ENCODE measurements at regions not wholly inside any gene's neighbourhood (a gene's known extent, or its start where the extent isn't known, plus 50 kb on each side); places are given as distances from the start of the nearest gene placed in this dataset.
"Not testable (repeated sequence)": the region's sequence is repeated elsewhere in the genome, so short reads cannot be mapped to it uniquely, and the experiment has no call there.

DNA sequence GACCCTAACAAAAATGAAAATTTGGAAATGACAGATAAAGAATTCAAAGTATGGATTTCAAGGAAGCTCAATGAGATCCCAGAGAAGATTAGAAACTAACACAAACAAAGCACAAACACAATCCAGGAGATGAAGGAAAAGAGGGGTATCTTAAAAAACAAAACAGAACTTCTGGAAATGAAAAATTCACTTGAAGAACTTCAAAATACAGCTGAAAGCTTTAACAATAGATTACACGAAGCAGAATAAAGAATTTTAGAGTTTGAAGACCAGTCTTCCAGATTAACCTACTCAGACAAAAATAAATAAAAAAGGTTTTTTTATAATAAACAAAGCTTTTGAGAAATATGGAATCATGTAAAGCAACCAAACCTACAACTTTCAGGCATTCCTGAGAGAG lies 671.8 kb upstream of the SLC39A10 start:
- no peak for DNase-seq (ENCODE audit: low read depth)

DNA sequence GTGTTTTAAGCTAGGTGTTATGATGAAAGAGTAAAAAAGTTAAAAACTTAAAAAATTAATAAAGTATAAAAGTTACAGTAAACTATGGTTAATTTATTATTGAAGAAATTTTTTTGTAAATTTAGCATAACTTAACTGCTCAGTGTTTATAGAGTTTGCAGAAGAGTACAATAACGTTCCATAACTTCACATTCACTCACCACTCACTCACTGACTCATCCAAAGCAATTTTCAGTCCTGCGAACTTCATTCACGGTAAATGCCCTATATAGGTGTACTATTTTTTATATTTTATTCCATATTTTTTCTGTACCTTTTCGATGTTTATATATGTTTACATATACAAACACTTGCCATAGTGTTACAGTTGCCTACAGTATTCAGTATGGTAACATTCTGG lies 694.8 kb upstream of the SLC39A10 start:
- DNase-seq (ENCODE audit: low read depth): no peak

DNA sequence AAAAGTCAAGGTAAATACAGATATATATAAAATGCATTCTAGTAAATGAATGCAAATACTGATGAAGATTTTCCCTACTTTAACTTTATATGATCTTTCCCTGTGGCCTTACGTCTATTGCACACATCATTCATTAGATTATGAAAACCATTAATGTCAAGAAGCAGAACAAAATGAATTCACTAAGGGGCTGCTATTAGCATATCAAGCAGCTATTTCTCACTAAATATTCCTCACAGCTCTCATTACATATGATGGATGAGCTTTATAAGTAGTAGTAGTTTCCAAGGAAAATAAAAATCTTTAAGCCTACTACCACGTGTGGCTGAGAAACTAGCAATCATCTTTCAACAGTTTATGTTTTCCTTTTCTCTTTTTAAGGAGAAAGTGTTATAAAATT lies 702.8 kb upstream of the SLC39A10 start:
- DNase-seq (ENCODE audit: low read depth): no peak

DNA sequence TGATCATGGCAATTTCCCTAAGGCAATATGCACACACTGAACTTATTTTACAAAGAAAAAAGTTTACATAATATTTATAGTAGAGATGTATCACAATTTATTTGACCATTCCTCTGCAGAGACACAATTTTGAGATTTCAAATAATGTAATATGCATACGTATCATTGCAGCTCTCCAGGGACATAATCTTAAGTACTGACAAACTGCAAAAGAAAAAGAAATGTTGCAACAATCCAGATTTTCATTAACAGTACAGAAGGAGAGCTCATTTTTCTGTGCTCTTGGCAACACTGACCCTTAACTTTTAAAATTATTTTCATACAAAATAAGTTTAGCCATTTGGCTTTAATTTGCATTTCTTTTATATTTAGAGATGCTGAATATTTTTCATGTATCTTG lies 710.2 kb upstream of the SLC39A10 start:
- DNase-seq (ENCODE audit: low read depth): no peak

DNA sequence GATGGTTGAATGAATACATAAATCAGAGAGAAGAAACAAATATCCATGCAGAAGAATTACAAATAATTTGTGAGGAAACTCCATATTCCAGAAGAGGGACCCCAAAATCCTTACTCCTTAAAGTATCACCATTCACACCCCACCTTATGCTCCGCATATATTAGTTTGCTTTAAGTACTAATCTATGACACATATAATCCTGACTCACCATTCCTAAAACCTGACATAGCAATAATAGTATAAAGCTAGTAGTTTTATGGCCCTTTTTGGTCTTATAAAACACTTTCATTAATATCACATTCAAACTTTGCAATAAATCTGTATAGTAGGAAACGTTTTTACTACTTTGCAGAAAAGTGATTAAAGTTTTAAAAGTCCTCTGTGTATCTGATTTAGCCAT lies 719.0 kb upstream of the SLC39A10 start:
- no peak for DNase-seq (ENCODE audit: low read depth)

DNA sequence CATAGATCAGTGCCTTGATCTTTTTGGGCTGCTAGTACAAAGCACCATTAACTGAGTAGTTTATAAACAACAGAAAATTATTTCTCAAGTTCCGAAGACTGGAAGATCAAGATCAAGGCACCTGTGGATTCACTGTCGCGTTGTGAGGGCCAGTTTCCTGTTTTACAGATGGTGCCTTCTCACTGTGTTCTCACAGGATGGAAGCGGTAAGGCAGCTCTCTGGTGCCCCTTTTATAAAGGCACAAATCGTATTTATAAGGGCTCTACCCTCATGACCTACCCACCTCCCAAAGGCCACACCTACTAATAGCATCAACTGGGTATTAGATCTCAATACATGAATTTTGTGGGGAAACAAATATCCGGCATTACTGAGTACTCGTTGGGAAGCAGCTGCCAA lies 729.5 kb upstream of the SLC39A10 start:
- no peak for DNase-seq (ENCODE audit: low read depth)

DNA sequence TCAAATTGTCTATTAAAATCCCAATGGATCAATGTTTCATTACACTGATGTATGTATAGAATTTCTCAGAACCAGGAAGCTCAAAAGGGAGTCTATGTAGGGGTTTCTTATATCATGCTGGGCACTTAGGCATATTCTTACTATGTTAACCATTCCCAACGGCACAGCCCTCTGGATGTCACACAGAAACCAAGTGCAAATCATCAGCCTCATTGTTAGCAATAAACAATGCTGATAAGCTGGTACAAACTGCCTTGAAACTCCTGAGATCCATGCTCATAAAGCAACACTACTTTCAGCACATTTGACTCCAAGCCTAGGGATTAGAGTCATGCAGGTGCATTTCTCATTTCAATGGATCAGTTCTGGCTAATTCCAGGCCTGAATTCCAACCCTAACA lies 730.2 kb upstream of the SLC39A10 start:
- DNase-seq (ENCODE audit: low read depth): no peak

DNA sequence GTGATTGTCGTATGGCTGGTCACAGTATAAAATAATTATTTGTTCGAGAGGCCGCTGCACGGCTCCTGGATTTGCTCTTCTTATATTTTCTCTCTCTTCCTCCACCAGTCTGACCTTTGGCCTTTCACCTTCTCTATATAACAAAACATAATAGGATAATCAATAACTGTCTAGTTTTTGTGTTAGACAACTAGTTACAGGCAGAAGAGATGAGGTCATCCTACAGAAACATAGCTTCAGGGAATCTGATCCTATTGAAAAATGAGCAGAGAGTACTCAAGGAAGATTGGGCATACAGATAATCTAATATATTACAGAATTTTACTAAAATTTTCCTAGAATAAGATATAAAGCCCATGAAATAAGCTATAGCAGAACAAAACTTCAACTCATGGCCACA lies 731.3 kb upstream of the SLC39A10 start:
- DNase-seq (ENCODE audit: low read depth): no peak

DNA sequence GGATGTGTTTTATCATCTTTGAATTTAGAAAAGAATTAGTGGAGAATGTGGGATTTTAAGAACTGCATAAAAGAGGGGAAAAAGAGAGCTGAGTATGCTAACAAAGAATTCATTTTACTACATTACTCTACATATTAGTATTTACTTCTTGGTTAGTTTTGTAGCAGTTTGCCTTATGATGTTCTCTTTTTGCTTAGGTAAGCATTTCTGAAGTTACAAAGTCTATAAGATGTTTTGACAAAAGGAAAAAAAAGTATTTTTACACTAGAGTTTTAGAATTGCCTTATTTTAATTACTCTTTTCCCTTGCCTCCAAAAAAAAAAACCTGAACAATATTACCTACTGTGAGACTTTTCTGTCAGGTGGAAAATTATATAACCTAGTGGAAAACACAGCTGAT lies 739.5 kb upstream of the SLC39A10 start:
- DNase-seq (ENCODE audit: low read depth): no peak

DNA sequence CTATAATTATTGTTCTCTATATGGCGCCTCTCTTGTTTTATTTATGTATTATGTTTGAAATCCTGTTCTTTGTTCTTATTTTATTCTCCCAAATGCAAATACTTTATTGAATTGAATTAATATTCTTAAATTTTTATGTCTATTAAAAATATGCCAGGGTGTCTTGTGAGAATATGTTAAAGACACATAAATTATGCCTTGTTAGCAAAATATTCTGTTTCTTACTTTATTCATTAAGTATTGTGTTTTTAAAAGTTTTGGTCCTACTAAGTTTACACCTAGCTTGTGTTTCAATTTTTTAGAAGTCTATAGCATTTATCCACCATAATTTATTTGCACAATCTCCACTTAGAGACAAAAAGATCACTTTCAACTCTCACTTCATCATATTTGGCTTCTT lies 741.5 kb upstream of the SLC39A10 start:
- DNase-seq (ENCODE audit: low read depth): no peak

DNA sequence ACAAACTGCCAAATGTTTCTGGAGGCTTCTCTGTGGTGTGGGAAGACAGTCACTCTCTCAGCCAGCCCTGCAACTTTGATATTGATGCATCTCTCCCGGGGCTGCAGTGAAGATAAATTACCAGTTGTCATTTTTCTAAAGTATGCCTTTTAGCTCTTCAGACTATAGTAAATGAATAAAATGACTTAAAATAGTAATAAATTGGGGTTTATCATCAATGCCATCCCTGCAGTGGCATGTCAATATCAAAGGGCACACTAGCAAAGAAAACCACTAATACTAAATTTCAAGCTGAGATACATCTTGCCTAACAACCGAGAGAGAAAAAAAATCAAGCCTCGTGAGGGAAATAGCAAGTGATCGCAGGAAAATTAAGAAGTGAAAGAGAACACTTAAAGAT lies 749.5 kb upstream of the SLC39A10 start:
- DNase-seq (ENCODE audit: low read depth): no peak

DNA sequence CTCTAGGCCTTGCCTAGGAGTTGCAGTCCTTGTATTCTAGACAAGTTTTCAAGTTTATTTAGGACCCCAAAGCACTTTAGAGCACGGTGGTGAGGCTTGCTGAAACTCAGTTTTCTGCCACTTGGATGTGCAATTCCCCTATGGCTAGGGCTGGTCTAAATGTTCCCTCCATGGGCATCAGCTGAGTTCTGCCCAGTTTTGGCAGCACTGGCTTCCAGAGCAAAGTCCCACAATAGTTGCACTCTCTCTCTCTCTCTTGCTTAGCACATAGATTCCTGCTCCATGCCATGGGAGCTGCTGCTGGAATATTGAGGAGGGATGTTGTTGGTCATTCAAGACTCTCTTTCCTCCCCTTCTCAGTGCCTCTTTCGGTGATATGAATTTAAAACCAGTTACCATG lies 760.2 kb upstream of the SLC39A10 start:
- no peak for DNase-seq (ENCODE audit: low read depth)

DNA sequence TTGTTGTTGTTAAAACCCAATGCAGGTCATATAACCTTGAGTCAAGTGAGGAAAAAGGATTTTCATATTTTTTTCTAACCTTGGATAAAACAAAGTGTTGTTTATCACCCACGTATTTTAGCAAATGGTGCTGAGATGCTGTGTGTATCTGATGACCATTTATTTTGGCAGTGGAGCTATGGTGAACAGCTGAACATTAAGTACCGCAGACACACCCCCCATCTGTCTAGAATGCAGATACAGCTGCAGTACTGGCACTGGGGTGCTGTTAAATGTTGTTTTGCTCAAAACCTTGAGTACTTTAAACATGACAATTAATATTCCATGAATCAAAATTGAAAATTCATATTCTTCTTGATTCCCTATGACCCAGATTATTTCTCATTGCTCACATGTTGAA lies 773.3 kb upstream of the SLC39A10 start:
- DNase-seq (ENCODE audit: low read depth): no peak

DNA sequence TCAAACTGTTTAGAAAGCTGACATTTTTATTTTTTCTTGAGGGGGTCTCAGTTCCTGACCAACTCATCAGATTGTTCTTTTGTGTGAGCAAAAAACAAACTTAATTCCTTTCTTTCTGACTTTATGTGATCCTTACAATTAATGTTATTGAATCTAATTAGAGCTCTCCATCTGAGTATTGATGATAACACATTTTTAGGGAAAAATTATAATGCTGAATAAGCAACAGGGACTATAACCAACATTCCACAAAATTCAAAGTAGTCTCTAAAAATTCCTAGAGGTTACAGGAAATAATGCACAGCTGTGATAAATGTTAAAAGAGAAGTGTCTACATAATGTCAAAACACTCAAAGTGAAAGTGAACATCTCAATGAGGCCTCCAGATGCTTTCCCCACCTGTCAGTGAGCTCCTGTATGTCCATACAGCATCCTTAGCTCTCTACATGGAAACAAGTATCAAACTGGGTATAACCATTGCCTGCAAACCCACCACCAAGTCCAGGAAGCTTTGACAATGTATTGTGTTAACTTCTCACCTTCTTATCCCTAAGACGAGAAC lies 786.0 kb upstream of the SLC39A10 start:
- DNase-seq (ENCODE audit: low read depth): no peak

DNA sequence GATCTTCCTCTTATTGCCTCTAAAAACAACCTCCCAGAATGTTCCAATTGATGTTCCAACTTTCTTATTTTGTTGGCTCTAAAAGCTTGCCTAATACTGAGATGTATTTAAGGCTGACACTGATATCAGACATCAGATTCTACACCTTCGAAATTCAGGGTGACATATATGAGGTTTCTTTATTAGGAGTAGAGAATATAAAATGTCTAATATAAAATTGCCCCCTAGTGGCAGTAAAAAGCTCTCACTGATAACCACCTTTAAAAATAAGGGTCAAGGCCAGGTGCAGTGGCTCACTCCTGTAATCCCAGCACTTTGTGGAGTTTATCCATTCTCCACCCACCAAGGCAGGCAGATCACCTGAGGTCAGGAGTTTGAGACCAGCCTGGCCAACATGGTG lies 789.7 kb upstream of the SLC39A10 start:
- no peak for DNase-seq (ENCODE audit: low read depth)

DNA sequence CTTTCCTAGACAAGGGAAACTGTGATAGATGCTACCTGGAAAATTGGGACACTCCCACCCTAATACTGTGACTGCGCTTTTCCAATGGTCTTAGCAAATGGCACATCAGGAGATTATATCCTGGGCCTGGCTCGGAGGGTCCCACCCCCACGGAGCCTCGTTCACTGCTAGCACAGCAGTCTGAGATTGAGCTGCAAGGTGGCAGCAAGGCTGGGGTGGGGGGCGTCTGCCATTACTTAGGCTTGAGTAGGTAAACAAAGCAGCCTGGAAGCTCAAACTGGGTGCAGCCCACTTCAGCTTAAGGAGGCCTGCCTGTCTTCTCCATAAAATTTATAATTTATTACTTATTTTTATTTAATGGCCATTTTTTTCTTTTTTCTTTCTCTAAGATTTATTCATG lies 802.1 kb upstream of the SLC39A10 start:
- no peak for DNase-seq (ENCODE audit: low read depth)

DNA sequence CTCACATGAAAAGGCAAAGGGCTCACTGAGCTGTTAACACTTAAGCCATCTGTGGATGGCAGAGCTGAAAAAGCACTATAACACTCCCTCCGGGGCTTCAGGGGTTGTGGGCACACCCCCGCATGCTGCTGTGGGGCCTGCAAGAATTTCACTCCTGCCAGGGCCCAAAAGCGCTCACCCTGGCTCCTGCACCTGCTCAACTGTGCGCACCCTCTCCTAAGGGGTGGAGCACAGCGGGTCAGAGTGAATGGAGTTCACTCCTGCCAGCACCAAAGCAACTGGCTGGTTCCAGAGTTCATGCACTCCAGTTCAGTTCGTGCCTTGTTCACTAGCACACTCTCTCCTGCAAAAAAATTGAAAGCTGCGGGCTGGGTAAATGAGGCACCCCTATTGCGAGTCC lies 814.2 kb upstream of the SLC39A10 start:
- DNase-seq (ENCODE audit: low read depth): no peak

DNA sequence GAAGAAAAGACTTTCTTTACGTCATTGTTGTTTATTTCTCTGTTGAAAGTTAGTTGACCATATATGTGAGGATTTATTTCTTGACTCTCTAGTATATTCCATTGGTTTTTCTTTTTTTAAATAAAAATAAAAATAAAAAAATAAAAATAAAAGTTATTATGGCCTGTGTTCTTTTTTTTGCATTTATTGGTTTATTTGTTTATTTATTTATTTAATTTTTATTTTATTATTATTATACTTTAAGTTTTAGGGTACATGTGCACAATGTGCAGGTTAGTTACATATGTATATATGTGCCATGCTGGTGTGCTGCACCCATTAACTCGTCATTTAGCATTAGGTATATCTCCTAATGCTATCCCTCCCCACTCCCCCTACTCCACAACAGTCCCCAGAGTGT lies 822.7 kb upstream of the SLC39A10 start:
- not testable (repeated sequence) for DNase-seq (ENCODE audit: low read depth)

DNA sequence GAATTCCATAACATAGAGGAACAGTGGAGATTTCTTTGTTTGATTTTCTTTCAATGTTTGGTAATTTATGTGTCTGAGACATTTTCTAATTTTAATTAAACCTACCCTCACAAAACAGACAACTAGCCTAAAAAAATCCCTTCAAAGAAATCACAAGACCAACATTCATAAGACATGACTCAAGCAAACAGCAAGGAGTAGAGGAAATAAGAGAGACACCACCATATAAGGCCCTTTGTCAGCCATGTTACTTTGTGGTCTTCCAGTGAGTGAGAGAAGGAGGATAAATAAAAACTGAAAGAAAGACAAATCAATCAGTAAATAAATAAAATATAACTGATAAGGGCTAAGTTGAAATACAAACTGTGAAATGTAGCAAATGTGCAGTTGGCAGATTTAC lies 830.8 kb upstream of the SLC39A10 start:
- DNase-seq (ENCODE audit: low read depth): no peak

DNA sequence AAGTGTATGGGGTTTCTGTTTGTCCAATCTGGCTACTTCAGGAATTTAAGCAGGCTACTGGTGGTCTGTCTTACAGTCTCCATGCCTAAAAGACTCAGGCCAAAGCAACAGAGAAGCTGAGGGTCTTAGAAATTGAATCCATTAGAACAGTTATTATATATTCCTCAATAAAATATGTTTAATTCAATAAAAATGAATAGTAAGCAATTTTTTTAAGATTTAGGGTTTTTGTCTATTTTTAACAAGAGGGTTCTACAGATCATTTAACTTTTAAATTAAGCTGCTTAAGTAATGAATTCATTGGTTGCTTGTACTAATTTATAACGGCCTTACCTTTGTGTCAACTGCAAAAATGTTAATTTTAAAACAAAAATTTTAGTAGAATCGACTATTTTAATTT lies 832.6 kb upstream of the SLC39A10 start:
- no peak for DNase-seq (ENCODE audit: low read depth)

DNA sequence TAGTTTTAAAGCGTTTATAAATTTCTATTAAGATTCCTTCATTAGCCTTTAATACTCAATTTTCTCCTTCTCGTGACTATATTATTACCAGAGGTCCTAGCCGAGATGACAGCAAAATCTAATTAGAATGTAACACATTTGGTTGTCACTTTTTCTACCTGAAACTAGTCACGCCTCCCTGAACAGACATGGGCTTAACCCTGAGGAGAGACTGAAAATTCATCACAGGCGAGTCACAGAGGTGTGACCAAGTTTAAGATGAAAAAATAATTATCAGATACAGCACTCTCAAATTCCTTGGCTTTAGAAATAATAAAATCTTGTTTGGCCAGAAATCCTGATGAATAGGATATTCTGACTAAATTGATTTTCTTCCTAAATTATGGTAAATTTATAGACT lies 834.4 kb upstream of the SLC39A10 start:
- no peak for DNase-seq (ENCODE audit: low read depth)

DNA sequence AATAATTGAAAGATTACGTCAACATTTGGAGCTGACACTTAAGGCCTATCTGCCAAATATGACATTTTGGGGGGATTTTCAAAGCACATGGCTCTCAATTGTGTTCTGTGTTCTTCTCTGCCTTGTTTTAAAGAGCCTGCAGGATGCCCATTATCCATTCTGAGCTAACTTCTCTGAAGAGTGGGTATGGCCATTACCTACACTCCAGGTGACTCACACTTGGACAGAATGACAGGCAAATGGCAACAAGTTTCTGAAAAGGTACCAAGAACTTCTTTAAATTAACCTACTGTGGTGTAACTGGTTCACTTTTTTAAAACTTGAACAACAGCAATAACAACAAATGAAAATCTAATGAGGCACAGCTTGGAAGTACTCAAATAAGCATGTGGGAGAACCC lies 834.9 kb upstream of the SLC39A10 start:
- no peak for DNase-seq (ENCODE audit: low read depth)

DNA sequence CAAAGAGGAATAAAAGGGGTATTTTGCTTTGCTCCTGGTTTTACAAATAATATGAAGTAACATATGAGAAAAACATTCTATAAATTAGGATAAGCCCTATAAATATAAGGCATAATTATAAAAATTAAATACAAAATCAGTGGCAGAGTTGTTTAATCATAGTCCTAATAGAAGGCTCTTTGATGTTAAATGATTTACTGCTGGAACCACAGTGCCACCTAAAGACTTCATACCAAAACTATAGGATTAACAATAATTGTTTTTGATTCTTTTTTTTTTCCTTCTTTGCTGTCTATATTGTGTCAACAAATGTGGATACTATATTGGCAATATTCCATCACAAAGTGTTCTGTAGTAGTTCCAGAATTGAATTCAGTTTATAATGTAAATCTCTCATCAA lies 837.7 kb upstream of the SLC39A10 start:
- DNase-seq (ENCODE audit: low read depth): no peak

DNA sequence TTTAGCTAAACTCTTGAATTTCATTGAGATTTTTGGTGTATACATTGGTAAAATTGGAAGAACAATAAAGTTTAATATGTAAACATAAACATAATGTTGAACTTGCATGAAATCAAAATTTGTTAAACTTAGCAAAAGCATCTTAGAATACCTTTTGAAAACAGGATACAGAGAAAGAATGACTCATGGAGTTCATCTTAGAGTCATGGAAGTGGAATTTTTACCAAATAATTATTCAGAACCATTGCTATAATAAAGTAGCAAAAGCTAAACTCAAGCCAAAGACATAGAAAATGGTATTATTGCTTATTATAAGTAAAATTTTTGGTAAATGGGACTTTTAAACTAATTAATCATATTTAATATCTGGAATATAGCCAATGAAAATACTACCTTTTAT lies 841.6 kb upstream of the SLC39A10 start:
- DNase-seq (ENCODE audit: low read depth): no peak

DNA sequence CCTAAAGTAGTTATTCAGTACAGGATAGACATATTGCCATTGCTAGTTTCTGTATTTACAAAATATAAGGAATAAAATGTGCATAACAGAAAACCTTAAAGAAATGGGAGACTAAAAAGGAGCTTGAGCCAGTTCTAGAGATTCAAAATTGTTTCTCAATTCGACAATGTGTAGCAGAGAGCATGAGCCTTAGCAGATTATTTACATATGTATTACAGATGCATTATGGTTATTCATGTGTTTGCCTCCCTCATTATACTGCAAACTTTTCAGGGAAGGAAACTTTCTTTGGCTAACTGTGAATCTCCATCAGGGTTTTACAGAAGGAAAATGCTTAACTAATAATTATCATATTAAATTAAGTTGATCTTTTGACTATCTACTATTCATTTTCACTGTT lies 854.4 kb upstream of the SLC39A10 start:
- DNase-seq (ENCODE audit: low read depth): no peak

Data from stimulated activated CD4-positive, alpha-beta T cell treated with anti-CD3 and anti-CD28 coated beads, Interleukin-2, amount 100 ng/mL, for 4 hours (primary cell).